HuH-7 (cell line): ENCODE measurements at regions not wholly inside any gene's neighbourhood (a gene's known extent, or its start where the extent isn't known, plus 50 kb on each side); places are given as distances from the start of the nearest gene placed in this dataset.

Source experiments
- DNase-seq: peaks from one replicate; pipeline ENCODE4 v3.0.0; 2011; ENCODE audit warnings: low spot score

GRCh38 chr3:18295171-18295920, 129.8 kb downstream of the SATB1 start:
- DNase-seq: peak; percentile 80

- DNase-seq: no peak
Measured at GRCh38 chr3:18290157-18290556, 135.0 kb downstream of the SATB1 start.

GRCh38 chr3:18288243-18288642, 136.9 kb downstream of the SATB1 start:
- DNase-seq: no peak

GRCh38 chr3:18284716-18285115, 140.4 kb downstream of the SATB1 start:
- no peak for DNase-seq

GRCh38 chr3:18283680-18284079, 141.5 kb downstream of the SATB1 start:
- no peak for DNase-seq

- DNase-seq: no peak
Measured at GRCh38 chr3:18282507-18282906, 142.6 kb downstream of the SATB1 start.

- DNase-seq: no peak
Measured at GRCh38 chr3:18279226-18279737, 145.9 kb downstream of the SATB1 start.

- no peak for DNase-seq
Measured at GRCh38 chr3:18264853-18265252, 160.3 kb downstream of the SATB1 start.

GRCh38 chr3:18264361-18264760, 160.8 kb downstream of the SATB1 start:
- DNase-seq: no peak

GRCh38 chr3:18258492-18258891, 166.6 kb downstream of the SATB1 start:
- DNase-seq: no peak

GRCh38 chr3:18252578-18252977, 172.6 kb downstream of the SATB1 start:
- DNase-seq: no peak

- DNase-seq: no peak
Measured at GRCh38 chr3:18250991-18251390, 174.1 kb downstream of the SATB1 start.

GRCh38 chr3:18249126-18249525, 176.0 kb downstream of the SATB1 start:
- DNase-seq: no peak

- no peak for DNase-seq
Measured at GRCh38 chr3:18247776-18248310, 177.3 kb downstream of the SATB1 start.

GRCh38 chr3:18247139-18247695, 177.9 kb downstream of the SATB1 start:
- DNase-seq: no peak

GRCh38 chr3:18246336-18247060, 178.6 kb downstream of the SATB1 start:
- DNase-seq: no peak

- no peak for DNase-seq
Measured at GRCh38 chr3:18245721-18246120, 179.4 kb downstream of the SATB1 start.

- DNase-seq: no peak
Measured at GRCh38 chr3:18241837-18242236, 183.3 kb downstream of the SATB1 start.

- DNase-seq: no peak
Measured at GRCh38 chr3:18239674-18240073, 185.5 kb downstream of the SATB1 start.

GRCh38 chr3:18238746-18239331, 186.3 kb downstream of the SATB1 start:
- DNase-seq: no peak

GRCh38 chr3:18238332-18238731, 186.8 kb downstream of the SATB1 start:
- no peak for DNase-seq

- DNase-seq: no peak
Measured at GRCh38 chr3:18237251-18238005, 187.7 kb downstream of the SATB1 start.
